GM19324 (cell line): ENCODE measurements at regions not wholly inside any gene's neighbourhood (a gene's known extent, or its start where the extent isn't known, plus 50 kb on each side); places are given as distances from the start of the nearest gene placed in this dataset.

Source experiments
- ATAC-seq: cut with Tn5 transposase; IDR thresholded peaks from one replicate; pipeline ENCODE4 v1.9.1; 2021; ENCODE audit warnings: mild to moderate bottlenecking, moderate library complexity; ENCODE audit not compliant: unreplicated experiment, low FRiP score

DNA sequence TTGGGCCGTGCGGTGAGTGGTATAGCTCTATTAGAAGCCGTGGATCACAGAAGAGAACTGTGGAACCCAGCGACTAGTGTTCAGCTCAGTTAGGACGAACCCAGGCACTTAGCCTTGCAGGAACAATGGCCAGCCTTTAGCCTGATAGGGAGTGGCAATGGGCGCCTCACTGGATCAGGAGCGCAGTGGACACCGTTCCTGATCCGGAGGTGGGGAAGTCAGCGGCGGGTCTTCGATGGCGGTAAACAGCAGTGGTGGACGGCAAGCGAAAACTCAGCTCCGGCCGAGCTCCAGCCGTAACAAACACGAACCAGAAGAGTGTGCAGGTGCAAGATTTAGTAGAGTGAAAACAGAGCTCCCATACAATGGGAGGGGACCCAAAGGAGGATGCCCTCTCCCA lies 340.0 kb downstream of the TLE4 start:
- no peak for ATAC-seq

- ATAC-seq, result no peak
Measured at GRCh38 chr9:79902825-79903600, 331.2 kb downstream of the TLE4 start.

DNA sequence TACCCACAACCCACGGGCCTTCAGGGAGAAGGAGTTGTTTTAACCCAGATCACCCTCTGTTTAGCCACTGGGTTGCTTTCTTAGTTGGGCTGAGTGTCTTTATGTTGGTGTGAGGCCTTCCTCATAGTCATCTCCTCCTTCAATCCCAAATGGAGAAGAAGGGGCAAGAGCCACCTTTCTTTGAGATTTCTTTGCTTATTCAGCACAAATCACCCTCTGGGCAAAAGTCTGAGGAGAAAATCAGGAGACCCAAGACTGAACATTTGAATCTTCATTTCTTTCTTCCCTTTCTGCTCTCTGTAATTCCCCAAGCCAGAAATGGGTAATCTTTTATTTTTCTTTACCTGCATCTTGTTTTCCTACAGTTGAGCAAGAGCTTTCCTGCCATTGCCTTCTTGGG lies 329.0 kb downstream of the TLE4 start:
- no peak for ATAC-seq

DNA sequence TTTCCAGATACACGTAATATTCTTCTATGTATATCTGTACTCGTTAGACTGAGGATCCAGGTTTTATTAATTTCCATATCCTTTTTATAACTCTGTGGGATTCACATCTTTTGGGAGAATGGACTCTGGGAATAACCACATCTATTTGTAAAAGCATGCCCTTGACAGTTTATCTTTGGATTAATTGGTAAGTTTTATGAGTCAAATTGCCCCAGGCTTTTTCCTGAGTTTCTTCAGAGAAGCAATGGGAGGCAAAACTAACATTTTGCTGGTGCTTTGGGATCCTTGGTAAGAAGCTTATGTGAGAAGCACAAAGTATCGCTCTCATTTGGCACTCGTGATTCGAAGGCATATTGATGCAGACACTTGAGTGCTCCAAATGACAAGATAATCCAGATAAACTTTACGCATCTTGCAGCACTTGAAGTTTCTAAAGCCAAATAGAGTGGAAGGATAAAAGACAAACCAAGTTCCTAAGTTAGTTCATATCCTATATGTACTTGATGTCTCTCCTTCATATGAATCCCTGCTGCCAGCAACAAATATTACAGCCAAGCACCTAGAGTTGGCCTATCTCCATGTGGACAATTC lies 324.7 kb downstream of the TLE4 start:
- ATAC-seq, result no peak

- ATAC-seq, result no peak
Measured at GRCh38 chr9:79895232-79895631, 323.5 kb downstream of the TLE4 start.

DNA sequence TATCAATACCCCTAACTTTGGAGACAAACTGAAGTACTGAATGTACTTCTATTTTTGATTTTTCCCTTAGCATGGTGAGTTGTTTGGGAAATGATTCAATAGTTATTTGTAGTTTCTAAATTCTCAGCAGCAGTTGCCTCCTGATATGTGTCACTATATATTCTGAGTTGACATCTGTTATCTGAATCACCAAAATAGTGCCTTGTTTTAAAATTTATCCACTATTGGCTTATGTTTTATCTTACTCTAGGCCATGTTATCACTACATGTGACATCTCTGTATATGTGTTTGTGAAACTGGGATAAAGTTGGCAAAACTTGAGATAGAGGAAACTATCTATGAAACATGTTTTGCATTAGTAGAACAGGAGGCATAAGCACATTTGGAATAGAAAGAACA lies 317.6 kb downstream of the TLE4 start:
- ATAC-seq, result no peak

GRCh38 chr9:79885093-79885857 lies 313.5 kb downstream of the TLE4 start:
- no peak for ATAC-seq

- no peak for ATAC-seq
Measured at GRCh38 chr9:79884546-79884945, 312.8 kb downstream of the TLE4 start.

GRCh38 chr9:79883073-79883645 lies 311.4 kb downstream of the TLE4 start:
- ATAC-seq, result no peak

GRCh38 chr9:79880626-79881025 lies 308.9 kb downstream of the TLE4 start:
- ATAC-seq, result no peak

DNA sequence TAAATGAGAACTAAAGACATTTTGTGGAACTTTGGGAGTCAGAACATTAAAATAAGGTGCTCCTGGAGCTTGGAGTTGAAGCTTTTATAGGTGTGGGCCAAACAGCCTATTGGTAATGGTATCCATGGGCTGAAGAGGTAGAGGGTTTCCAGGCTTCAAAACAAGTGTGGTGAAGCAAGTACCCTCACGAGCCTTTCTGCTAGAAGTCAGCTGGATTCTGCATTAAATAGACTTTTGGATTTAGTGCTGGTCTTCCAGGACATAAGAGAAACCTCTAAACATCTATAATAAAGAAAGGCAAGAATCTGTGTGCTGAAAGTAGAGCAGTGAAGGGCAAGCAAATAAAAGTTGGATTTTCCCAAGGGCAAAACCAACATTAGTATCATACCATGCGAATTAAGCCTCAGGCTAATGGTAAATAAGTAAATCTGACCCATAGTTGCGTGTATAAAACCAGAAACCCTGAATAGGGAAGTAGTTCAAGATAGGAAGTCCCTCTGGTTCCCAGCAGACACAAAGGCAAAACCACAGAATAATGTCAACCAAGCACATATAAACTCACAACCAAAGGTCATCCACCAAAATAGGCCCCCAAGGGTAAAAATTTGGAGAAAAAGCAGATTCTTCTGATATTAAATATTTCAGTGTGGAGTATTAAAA lies 306.3 kb downstream of the TLE4 start:
- no peak for ATAC-seq

DNA sequence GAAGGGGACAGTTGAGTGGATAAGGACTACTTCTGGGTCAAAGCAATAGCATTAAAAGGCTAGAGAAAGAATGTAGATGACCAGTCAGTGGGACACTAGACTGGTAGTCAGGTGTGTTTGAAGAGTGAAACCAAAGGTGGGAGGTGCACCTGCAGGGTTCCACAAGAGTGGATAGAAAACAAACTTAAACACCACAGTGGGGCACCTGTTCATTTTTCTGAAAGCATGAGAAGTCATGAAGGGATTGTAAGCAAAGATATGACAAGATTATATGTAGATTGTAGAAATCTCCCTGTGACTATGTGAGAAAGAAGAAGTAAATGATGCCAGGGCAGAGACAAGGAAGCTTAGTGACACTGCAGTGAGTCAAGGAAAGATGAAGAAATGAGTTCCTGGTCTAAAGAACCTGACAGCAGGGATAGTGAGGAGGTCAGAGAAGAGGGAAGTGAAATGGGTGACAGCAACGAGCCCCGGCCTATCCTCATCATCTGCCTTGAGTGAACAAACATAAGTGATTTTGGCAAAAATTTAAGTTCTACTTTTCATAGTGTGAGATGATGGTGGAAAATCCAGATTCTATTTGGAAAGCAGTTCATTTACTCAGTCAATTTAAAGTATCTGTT lies 296.9 kb downstream of the TLE4 start:
- ATAC-seq, result no peak

GRCh38 chr9:79862921-79863890 lies 291.4 kb downstream of the TLE4 start:
- no peak for ATAC-seq

- ATAC-seq, result no peak
Measured at GRCh38 chr9:79858508-79858907, 286.7 kb downstream of the TLE4 start.

DNA sequence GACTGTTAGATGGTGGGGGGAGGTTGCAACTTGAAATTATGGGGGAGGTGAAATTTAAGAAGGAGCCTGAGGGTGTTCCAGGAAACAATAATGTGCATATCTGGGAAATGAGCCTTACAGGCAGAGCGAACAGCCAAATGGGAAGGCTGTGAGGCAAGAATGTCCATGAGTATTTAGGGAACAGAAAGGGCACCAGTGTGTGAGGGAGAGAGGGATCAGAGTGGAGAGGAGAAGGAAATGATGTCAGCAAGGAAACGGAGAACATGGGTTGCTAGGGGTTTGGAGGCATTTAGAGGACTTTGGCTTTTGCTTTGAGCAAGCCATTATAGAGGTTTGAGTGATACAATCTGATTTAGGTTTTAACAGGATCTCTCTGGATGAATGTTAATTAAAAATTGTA lies 285.4 kb downstream of the TLE4 start:
- ATAC-seq, result no peak

GRCh38 chr9:79847074-79847473 lies 275.3 kb downstream of the TLE4 start:
- ATAC-seq, result no peak

GRCh38 chr9:79829566-79830302 lies 258.0 kb downstream of the TLE4 start:
- ATAC-seq, result no peak

DNA sequence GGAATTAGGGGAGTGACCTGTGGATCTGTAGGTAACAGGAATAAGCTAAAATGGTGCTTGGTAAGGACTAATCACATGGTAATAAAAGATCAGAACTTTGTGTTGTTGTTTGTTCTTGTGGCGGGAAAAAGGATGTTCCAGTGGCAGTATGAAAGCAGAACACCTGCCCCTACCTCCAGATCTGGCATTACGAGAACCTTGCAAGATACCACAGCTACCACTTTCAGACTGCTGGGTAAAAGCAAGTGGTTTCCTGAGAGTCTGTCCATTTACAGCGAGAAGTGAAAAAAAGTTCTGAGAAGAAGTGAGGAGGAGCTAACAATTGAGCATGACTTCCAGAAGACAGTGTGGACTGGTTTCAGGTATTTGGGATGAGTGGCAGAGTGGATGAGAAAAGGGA lies 252.5 kb downstream of the TLE4 start:
- ATAC-seq, result peak; percentile 94
